Effector memory CD4-positive, alpha-beta T cell (primary cell): ENCODE measurements at regions not wholly inside any gene's neighbourhood (a gene's known extent, or its start where the extent isn't known, plus 50 kb on each side); places are given as distances from the start of the nearest gene placed in this dataset.

ENCODE experiments used
- DNase-seq, 3 donors: peaks; one replicate each; pipeline ENCODE4 v3.0.0-alpha.2; 2020
- H3K27ac ChIP-seq: 2 replicates; pipeline ENCODE4 v1.7.0; 2013; ENCODE audit warnings: mild to moderate bottlenecking, low read length, moderate library complexity; ENCODE audit not compliant: insufficient read depth, poor library complexity, severe bottlenecking
- H3K27me3 ChIP-seq: replicated peaks from 2 replicates; pipeline ENCODE4 v1.7.0; 2013; ENCODE audit warnings: mild to moderate bottlenecking, low read length; ENCODE audit not compliant: insufficient read depth, control insufficient read depth, poor library complexity, severe bottlenecking
- H3K36me3 ChIP-seq: 2 replicates; pipeline ENCODE4 v1.7.0; 2013; ENCODE audit warnings: mild to moderate bottlenecking, low read length, moderate library complexity; ENCODE audit not compliant: control insufficient read depth, insufficient read depth
- H3K4me1 ChIP-seq: 2 replicates; pipeline ENCODE4 v1.7.0; 2013; ENCODE audit warnings: low read length, mild to moderate bottlenecking; ENCODE audit not compliant: control insufficient read depth, insufficient read depth, poor library complexity, severe bottlenecking
- H3K4me3 ChIP-seq: 2 replicates; pipeline ENCODE4 v1.7.0; 2013; ENCODE audit warnings: low read length, low read depth, mild to moderate bottlenecking; ENCODE audit not compliant: insufficient read depth, poor library complexity, severe bottlenecking
- H3K9me3 ChIP-seq: 2 replicates; pipeline ENCODE4 v1.7.0; 2013; ENCODE audit warnings: mild to moderate bottlenecking, low read length, moderate library complexity; ENCODE audit not compliant: control insufficient read depth

DNA sequence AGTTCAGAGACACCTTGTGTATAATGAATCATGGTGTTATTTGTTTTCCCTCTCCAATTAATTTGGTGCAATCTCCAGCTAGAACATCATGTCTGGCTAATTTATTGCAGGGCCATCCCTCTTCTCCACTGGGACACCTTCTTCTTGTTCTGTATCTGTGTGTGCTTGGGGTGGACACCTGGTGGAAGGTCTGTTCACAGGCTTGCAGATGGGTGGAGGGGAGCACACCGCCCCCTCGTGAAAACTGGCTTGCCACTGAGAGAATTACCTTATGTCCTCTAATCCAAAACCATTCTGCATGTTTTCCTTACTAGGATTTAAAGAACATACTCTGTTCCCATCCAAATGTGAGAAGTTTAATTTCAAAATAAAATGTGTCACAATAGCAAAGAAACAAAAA, 1160.4 kb upstream of the ZEB2 start:
- H3K9me3 ChIP-seq, result no peaks in the 10 kb centered on the region
- H3K27me3 ChIP-seq, result no peaks in the 10 kb centered on the region
- no peak overlapping the region for H3K4me3 ChIP-seq
- DNase-seq, result no peak
- H3K36me3 ChIP-seq, result no peaks in the 10 kb centered on the region
- H3K4me1 ChIP-seq, result no peaks in the 10 kb centered on the region
- no peak overlapping the region for H3K27ac ChIP-seq

- DNase-seq, result no peak
- no peak overlapping the region for H3K27ac ChIP-seq
- no peaks in the 10 kb centered on the region for H3K27me3 ChIP-seq
Observed at GRCh38 chr2:145677371-145677770, 1157.5 kb upstream of the ZEB2 start.

DNA sequence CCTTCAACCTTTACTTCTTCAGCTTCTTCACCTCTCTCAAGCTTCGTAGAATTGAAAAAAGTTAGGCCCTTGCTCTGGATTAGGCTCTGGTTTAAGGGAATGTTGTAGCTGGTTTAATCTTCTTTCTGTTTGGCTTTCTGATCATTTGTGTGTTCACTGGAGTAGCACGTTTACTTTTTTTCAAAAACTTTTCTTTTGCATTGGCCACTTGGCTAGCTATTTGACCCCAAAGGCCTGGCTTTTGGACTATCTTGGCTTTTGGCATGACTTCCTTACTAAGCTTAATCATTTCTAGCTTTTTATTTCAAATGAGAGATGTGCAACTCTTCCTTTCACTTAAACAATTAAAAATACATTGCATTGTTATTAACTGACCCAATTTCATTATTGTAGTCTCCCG, 1154.8 kb upstream of the ZEB2 start:
- no peak overlapping the region for H3K27ac ChIP-seq
- no peaks in the 10 kb centered on the region for H3K9me3 ChIP-seq
- H3K4me1 ChIP-seq, result no peaks in the 10 kb centered on the region

More at GRCh38 chr2:145677371-145677770, 1157.5 kb upstream of the ZEB2 start:
- H3K4me1 ChIP-seq, result no peaks in the 10 kb centered on the region
- H3K36me3 ChIP-seq, result no peaks in the 10 kb centered on the region
- no peak overlapping the region for H3K4me3 ChIP-seq
- H3K9me3 ChIP-seq, result no peaks in the 10 kb centered on the region

DNA sequence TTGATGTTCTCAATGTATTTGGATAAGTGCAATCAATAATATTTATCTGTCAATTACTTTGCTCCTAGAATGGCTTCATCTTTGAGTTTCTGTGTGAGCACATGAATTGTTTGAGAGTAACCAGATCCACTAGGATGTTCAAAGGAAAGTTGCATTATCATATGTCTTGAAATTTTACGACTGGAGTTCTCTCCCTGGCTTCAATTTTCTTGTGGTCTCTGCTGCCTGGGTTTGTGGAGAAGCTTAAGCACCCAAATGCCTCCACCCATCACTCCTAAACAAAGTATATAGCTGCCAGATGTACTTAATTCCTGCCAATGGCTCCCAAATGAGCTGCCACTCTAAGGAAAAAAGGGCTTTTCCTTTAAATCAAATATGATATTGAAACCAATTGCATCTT, 1149.4 kb upstream of the ZEB2 start:
- Histone ChIP-seq H3K27me3 (no peaks in the 10 kb centered on the region), H3K9me3 (no peaks in the 10 kb centered on the region), H3K4me3 (no peak overlapping the region), H3K4me1 (no peaks in the 10 kb centered on the region), H3K36me3 (no peaks in the 10 kb centered on the region), H3K27ac (no peak overlapping the region)
- no peak for DNase-seq

More for the DNA sequence above, 1154.8 kb upstream of the ZEB2 start:
- H3K4me3 ChIP-seq, result no peak overlapping the region
- H3K36me3 ChIP-seq, result no peaks in the 10 kb centered on the region
- DNase-seq, result no peak
- H3K27me3 ChIP-seq, result no peaks in the 10 kb centered on the region

DNA sequence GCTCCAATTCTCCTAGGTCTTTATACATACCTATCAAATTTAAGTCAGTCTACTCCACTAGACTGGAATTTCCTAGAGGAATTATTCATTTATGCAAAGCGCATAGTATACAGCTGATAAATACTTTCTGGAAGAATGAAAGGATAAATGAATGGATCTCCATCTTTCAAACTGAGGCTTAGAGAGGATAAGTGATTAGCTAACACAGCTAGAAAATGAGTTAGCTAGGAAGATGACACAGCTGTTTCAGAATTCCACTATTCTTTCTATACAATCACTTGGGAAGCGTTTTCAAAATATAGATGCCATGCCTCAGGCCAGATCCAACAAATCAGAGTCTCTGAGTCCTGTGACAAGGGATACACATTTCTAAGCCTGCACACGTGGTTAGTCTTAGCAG, 1146.6 kb upstream of the ZEB2 start:
- no peaks in the 10 kb centered on the region for H3K27me3 ChIP-seq
- H3K36me3 ChIP-seq, result no peaks in the 10 kb centered on the region
- DNase-seq, result no peak
- no peak overlapping the region for H3K4me3 ChIP-seq
- H3K27ac ChIP-seq, result no peak overlapping the region
- H3K9me3 ChIP-seq, result no peaks in the 10 kb centered on the region
- no peaks in the 10 kb centered on the region for H3K4me1 ChIP-seq

DNA sequence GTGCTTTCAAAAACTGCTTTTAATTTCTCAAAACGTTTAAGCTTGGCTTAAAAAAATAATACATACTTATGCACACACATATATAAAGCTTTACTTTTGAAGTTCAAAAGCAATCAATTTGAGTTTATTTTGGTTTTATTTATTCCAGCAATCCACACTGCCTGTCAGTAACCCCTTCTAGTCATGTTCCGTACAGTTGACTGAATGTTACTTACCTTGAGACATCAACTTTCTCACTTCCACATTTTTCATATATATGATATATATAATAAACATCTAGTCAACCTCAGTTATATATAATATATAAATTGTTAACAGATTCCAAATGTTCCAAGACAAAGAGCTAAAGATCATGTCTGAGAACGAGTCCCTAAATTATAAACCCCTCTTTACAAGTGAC, 1137.3 kb upstream of the ZEB2 start:
- Histone ChIP-seq H3K4me3 (no peak overlapping the region), H3K27me3 (no peaks in the 10 kb centered on the region), H3K9me3 (no peaks in the 10 kb centered on the region), H3K4me1 (no peaks in the 10 kb centered on the region), H3K36me3 (no peaks in the 10 kb centered on the region), H3K27ac (no peak overlapping the region)
- DNase-seq, result no peak

- Histone ChIP-seq H3K4me3 (no peak overlapping the region), H3K4me1 (no peaks in the 10 kb centered on the region), H3K27ac (no peak overlapping the region), H3K9me3 (no peaks in the 10 kb centered on the region), H3K27me3 (no peaks in the 10 kb centered on the region), H3K36me3 (no peaks in the 10 kb centered on the region)
- DNase-seq, result no peak
Observed at GRCh38 chr2:145655165-145655765, 1135.3 kb upstream of the ZEB2 start.

DNA sequence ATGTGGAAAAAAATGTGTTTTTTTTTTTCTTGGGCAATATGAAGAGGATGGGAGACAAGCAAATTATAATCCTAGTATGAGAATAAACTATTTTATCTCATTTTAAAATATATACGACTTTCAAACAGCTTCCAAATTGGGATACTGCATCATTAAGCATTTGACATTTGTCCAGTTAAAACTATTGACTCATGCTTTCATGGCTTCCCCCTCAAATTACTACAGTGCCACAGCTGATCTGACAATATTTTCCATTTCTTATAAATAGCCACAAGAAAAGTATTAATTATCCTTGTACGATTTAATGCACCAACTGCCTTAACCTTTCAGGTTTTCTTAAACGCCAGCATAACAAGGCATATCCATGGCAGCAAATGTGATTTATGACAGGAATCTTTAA, 1134.8 kb upstream of the ZEB2 start:
- H3K27ac ChIP-seq, result no peak overlapping the region
- H3K4me3 ChIP-seq, result no peak overlapping the region
- no peaks in the 10 kb centered on the region for H3K4me1 ChIP-seq
- DNase-seq, result no peak
- no peaks in the 10 kb centered on the region for H3K36me3 ChIP-seq
- no peaks in the 10 kb centered on the region for H3K27me3 ChIP-seq
- H3K9me3 ChIP-seq, result no peaks in the 10 kb centered on the region

GRCh38 chr2:145654156-145654555, 1134.2 kb upstream of the ZEB2 start:
- no peak overlapping the region for H3K27ac ChIP-seq
- no peak overlapping the region for H3K4me3 ChIP-seq
- no peaks in the 10 kb centered on the region for H3K27me3 ChIP-seq

GRCh38 chr2:145653553-145653952, 1133.6 kb upstream of the ZEB2 start:
- H3K4me3 ChIP-seq, result no peak overlapping the region
- no peaks in the 10 kb centered on the region for H3K9me3 ChIP-seq
- no peaks in the 10 kb centered on the region for H3K27me3 ChIP-seq
- no peaks in the 10 kb centered on the region for H3K4me1 ChIP-seq
- no peaks in the 10 kb centered on the region for H3K36me3 ChIP-seq
- no peak for DNase-seq
- no peak overlapping the region for H3K27ac ChIP-seq

More at GRCh38 chr2:145654156-145654555, 1134.2 kb upstream of the ZEB2 start:
- H3K9me3 ChIP-seq, result no peaks in the 10 kb centered on the region
- DNase-seq, result no peak
- H3K36me3 ChIP-seq, result no peaks in the 10 kb centered on the region
- no peaks in the 10 kb centered on the region for H3K4me1 ChIP-seq
